Upper lobe of right lung (tissue), 1 donor: ENCODE measurements at regions not wholly inside any gene's neighbourhood (a gene's known extent, or its start where the extent isn't known, plus 50 kb on each side); places are given as distances from the start of the nearest gene placed in this dataset.

Experiments used
- ATAC-seq: fragments of 200-7000 bp; cut with Tn5 transposase; one replicate; pipeline ENCODE4 v1.9.1; 2020; ENCODE audit warnings: mild to moderate bottlenecking, moderate library complexity
- DNase-seq: peaks from one replicate; pipeline ENCODE4 v3.0.0-alpha.2; 2020
- H3K27ac ChIP-seq: fragments of 200-600 bp; one replicate; pipeline ENCODE4 v1.8.0; 2022
- H3K27me3 ChIP-seq: fragments of 200-600 bp; one replicate; pipeline ENCODE4 v1.8.0; 2022; ENCODE audit warnings: mild to moderate bottlenecking
- H3K36me3 ChIP-seq: fragments of 200-600 bp; one replicate; pipeline ENCODE4 v1.8.0; 2022
- H3K4me1 ChIP-seq: fragments of 200-600 bp; one replicate; pipeline ENCODE4 v1.8.0; 2022
- H3K4me3 ChIP-seq: fragments of 200-600 bp; one replicate; pipeline ENCODE4 v1.8.0; 2022; ENCODE audit warnings: mild to moderate bottlenecking
- H3K9me3 ChIP-seq: fragments of 200-600 bp; one replicate; pipeline ENCODE4 v1.8.0; 2022
- CTCF ChIP-seq: fragments of 200-600 bp; IDR thresholded peaks from one replicate; pipeline ENCODE4 v1.8.0; 2022; ENCODE audit warnings: antibody characterized with exemption
- intact Hi-C: fragments of 100-400 bp; cut with DNase I; formaldehyde crosslinking; loops from one replicate; pipeline ENCODE4 v1.11.0; 2022
- donor health status: DM: no; HTN: yes; CAD: no; lungs with severe emphysema.

GRCh38 chr14:42002141-42002540 is 395.5 kb downstream of the LRFN5 start:
- Histone ChIP-seq H3K4me1 (no peaks in the 10 kb centered on the region), H3K27ac (no peak overlapping the region), H3K4me3 (no peak overlapping the region), H3K9me3 (no peaks in the 10 kb centered on the region), H3K27me3 (no peaks in the 10 kb centered on the region), H3K36me3 (no peaks in the 10 kb centered on the region)
- ATAC-seq (no peak), DNase-seq (no peak)
- intact Hi-C loops = no loop called here
- no peak for TF ChIP-seq CTCF

- intact Hi-C loops = no loop called here
- DNase-seq (no peak), ATAC-seq (no peak)
- Histone ChIP-seq H3K9me3 (no peaks in the 10 kb centered on the region), H3K27ac (no peak overlapping the region), H3K4me1 (no peaks in the 10 kb centered on the region), H3K4me3 (no peak overlapping the region), H3K36me3 (no peaks in the 10 kb centered on the region), H3K27me3 (no peaks in the 10 kb centered on the region)
- TF ChIP-seq CTCF = no peak
Measured at GRCh38 chr14:42001431-42001830, 394.8 kb downstream of the LRFN5 start.

- DNase-seq (no peak), ATAC-seq (no peak)
- no peaks in the 10 kb centered on the region for H3K36me3 ChIP-seq
- TF ChIP-seq CTCF = no peak
- H3K4me1 ChIP-seq = no peaks in the 10 kb centered on the region
- no peaks in the 10 kb centered on the region for H3K27me3 ChIP-seq
- H3K4me3 ChIP-seq = no peak overlapping the region
- intact Hi-C loops = no loop called here
- H3K9me3 ChIP-seq = no peaks in the 10 kb centered on the region
- H3K27ac ChIP-seq = no peak overlapping the region
Measured at GRCh38 chr14:42000450-42000849, 393.8 kb downstream of the LRFN5 start.

GRCh38 chr14:41993687-41994086 is 387.0 kb downstream of the LRFN5 start:
- no peaks in the 10 kb centered on the region for H3K36me3 ChIP-seq

GRCh38 chr14:41986700-41987099 is 380.0 kb downstream of the LRFN5 start:
- no peak for TF ChIP-seq CTCF

More at GRCh38 chr14:41993687-41994086, 387.0 kb downstream of the LRFN5 start:
- H3K4me1 ChIP-seq = no peaks in the 10 kb centered on the region
- H3K27me3 ChIP-seq = no peaks in the 10 kb centered on the region
- DNase-seq (no peak), ATAC-seq (no peak)
- H3K9me3 ChIP-seq = no peaks in the 10 kb centered on the region
- no peak overlapping the region for H3K27ac ChIP-seq
- TF ChIP-seq CTCF = no peak
- H3K4me3 ChIP-seq = no peak overlapping the region
- intact Hi-C loops = no loop called here

GRCh38 chr14:41986083-41986645 is 379.5 kb downstream of the LRFN5 start:
- Histone ChIP-seq H3K27ac (no peak overlapping the region), H3K27me3 (no peaks in the 10 kb centered on the region), H3K9me3 (no peaks in the 10 kb centered on the region), H3K4me3 (no peak overlapping the region), H3K4me1 (no peaks in the 10 kb centered on the region), H3K36me3 (no peaks in the 10 kb centered on the region)
- no peak for TF ChIP-seq CTCF
- ATAC-seq = no peak
- intact Hi-C loops = no loop called here
- no peak for DNase-seq

More at GRCh38 chr14:41986700-41987099, 380.0 kb downstream of the LRFN5 start:
- H3K36me3 ChIP-seq = no peaks in the 10 kb centered on the region
- no peaks in the 10 kb centered on the region for H3K9me3 ChIP-seq
- H3K27me3 ChIP-seq = no peaks in the 10 kb centered on the region
- intact Hi-C loops = no loop called here
- ATAC-seq (no peak), DNase-seq (no peak)
- H3K4me1 ChIP-seq = no peaks in the 10 kb centered on the region
- no peak overlapping the region for H3K27ac ChIP-seq
- H3K4me3 ChIP-seq = no peak overlapping the region
